K562 (cell line): ENCODE measurements at regions not wholly inside any gene's neighbourhood (a gene's known extent, or its start where the extent isn't known, plus 50 kb on each side); places are given as distances from the start of the nearest gene placed in this dataset.

ENCODE experiments used
- BHLHE40 ChIP-seq: IDR thresholded peaks from 2 replicates; pipeline ENCODE4 v1.6.1; 2011; ENCODE audit warnings: low read length, improper control_type of control experiment
- CEBPB ChIP-seq: fragments of 450-650 bp; IDR thresholded peaks from 2 replicates; pipeline ENCODE4 v1.6.1; 2016; ENCODE audit warnings: missing genetic modification characterization, missing compliant biosample characterization
- CTCF ChIP-seq, 3 experiments: IDR thresholded peaks in 2 of 3; conservative IDR thresholded peaks in 1 of 3; 2 replicates each; pipeline ENCODE4 v1.5.1; 2011 to 2012; ENCODE audit warnings: low read length in 3 of 3, mild to moderate bottlenecking in 3 of 3, control low read depth in 2 of 3, improper control_type of control experiment in 1 of 3, inconsistent platforms in 1 of 3, low read depth in 1 of 3, mixed read lengths in 1 of 3, moderate library complexity in 1 of 3; ENCODE audit not compliant: insufficient read depth in 2 of 3
- EZH2 ChIP-seq: IDR thresholded peaks from 2 replicates; pipeline ENCODE4 v1.6.1; 2012; ENCODE audit warnings: low read depth, mild to moderate bottlenecking, inconsistent platforms, low read length, borderline replicate concordance
- HCFC1 ChIP-seq: IDR thresholded peaks from 2 replicates; pipeline ENCODE4 v1.6.1; 2012; ENCODE audit warnings: low read depth, low read length, improper control_type of control experiment
- HOMEZ ChIP-seq: fragments of 250-450 bp; sonication (Bioruptor Pico); IDR thresholded peaks from 2 replicates; pipeline ENCODE4 v1.4.0; 2020; ENCODE audit warnings: mild to moderate bottlenecking, moderate library complexity
- MLX ChIP-seq, 2 experiments: fragments of 450-650 bp in 1 of 2; sonication (generic) in 1 of 2; formaldehyde crosslinking; conservative IDR thresholded peaks; 2 replicates each; pipeline versions ENCODE4 v1.4.0 to v1.8.1; 2020 to 2022; ENCODE audit warnings: mild to moderate bottlenecking in 1 of 2, missing genetic modification reagents in 1 of 2
- POLR2A ChIP-seq: fragments of 450-650 bp; conservative IDR thresholded peaks from 2 replicates; pipeline ENCODE4 v1.6.1; 2016
- ZNF24 ChIP-seq: fragments of 450-650 bp; IDR thresholded peaks from 2 replicates; pipeline ENCODE4 v1.6.1; 2016
- ZNF253 ChIP-seq: fragments of 250-450 bp; sonication (Bioruptor Pico); conservative IDR thresholded peaks from 2 replicates; pipeline ENCODE4 v1.6.1; 2021; ENCODE audit warnings: mild to moderate bottlenecking
- ZNF586 ChIP-seq: fragments of 450-650 bp; formaldehyde crosslinking; conservative IDR thresholded peaks from 2 replicates; pipeline ENCODE4 v1.4.0; 2020; ENCODE audit warnings: mild to moderate bottlenecking, moderate library complexity
- ZNF830 ChIP-seq: fragments of 250-450 bp; sonication (Bioruptor Pico); IDR thresholded peaks from 2 replicates; pipeline ENCODE4 v1.5.0; 2021; ENCODE audit warnings: mild to moderate bottlenecking

- TF ChIP-seq ZNF586 (CRISPR knock-in tag) (no peak), CTCF (IDR thresholded peaks at IDR 0.05 in 2 of 3, conservative IDR thresholded peaks at IDR 0.05 in 1 of 3; ENCODE audit: insufficient read depth in 2 of 3, low read depth in 1 of 3, low read length in 3 of 3) (no peak), ZNF253 (no peak), POLR2A (no peak), EZH2 (no peak), ZNF24 (no peak), HOMEZ (CRISPR knock-in tag) (no peak), ZNF830 (no peak), CEBPB (tag) (no peak), HCFC1 (no peak), MLX (CRISPR knock-in tag; conservative IDR thresholded peaks at IDR 0.05) (no peak), BHLHE40 (no peak)
These were observed 152.2 kb upstream of the NFIA start for GRCh38 chr1:60930130-60930529.
